Prostate gland (tissue), 2 donors: ENCODE measurements at regions not wholly inside any gene's neighbourhood (a gene's known extent, or its start where the extent isn't known, plus 50 kb on each side); places are given as distances from the start of the nearest gene placed in this dataset.

Experiments used
- DNase-seq: peaks from one replicate; pipeline ENCODE4 v3.0.0-alpha.2; 2019; ENCODE audit warnings: low spot score
- H3K27ac ChIP-seq, 2 donors: fragments of 200-600 bp; sonication (generic); 2 replicates each; pipeline ENCODE4 v1.5.1; 2017 to 2019
- H3K27me3 ChIP-seq: fragments of 200-600 bp; sonication (generic); replicated peaks from 2 replicates; pipeline ENCODE4 v1.5.1; 2019; ENCODE audit not compliant: insufficient read depth
- H3K36me3 ChIP-seq, 2 donors: fragments of 200-600 bp; sonication (generic); 1 replicate in 1 of 2; 2 replicates in 1 of 2; pipeline versions ENCODE4 v1.5.1 to v1.8.1; 2017 to 2019
- H3K4me1 ChIP-seq: fragments of 200-600 bp; sonication (generic); replicated peaks from 2 replicates; pipeline ENCODE4 v1.5.1; 2019
- H3K4me3 ChIP-seq, 2 donors: fragments of 200-600 bp; sonication (generic); 2 replicates each; pipeline ENCODE4 v1.5.1; 2017 to 2019
- H3K9me3 ChIP-seq: fragments of 200-600 bp; sonication (generic); 2 replicates; pipeline ENCODE4 v1.5.1; 2017
- CTCF ChIP-seq, 4 experiments: fragments of 200-600 bp in 2 of 4; fragments of 450-650 bp in 2 of 4; sonication (generic) in 2 of 4; IDR thresholded peaks; 1 replicate in 3 of 4; 2 replicates in 1 of 4; pipeline ENCODE4 v1.5.1; 2016 to 2019; ENCODE audit warnings: antibody characterized with exemption in 4 of 4, mild to moderate bottlenecking in 2 of 4, moderate library complexity in 2 of 4
- POLR2A ChIP-seq: fragments of 450-650 bp; IDR thresholded peaks from one replicate; pipeline ENCODE4 v1.6.1; 2016; ENCODE audit warnings: antibody characterized with exemption, mild to moderate bottlenecking
- POLR2AphosphoS5 ChIP-seq: sonication (generic); formaldehyde crosslinking; IDR thresholded peaks from one replicate; pipeline ENCODE4 v1.6.1; 2017; ENCODE audit warnings: antibody characterized with exemption
- WGBS: methylation state at CpG from one replicate; pipeline ENCODE4 v1.1.5; 2018; 5-methylcytosine and 5-hydroxymethylcytosine counted together
- intact Hi-C: fragments of 100-400 bp; cut with DNase I; formaldehyde crosslinking; loops from one replicate; pipeline ENCODE4 v1.14.2; 2022

GRCh38 chr4:29311247-29311646, 1408.9 kb upstream of the PCDH7 start:
- no peaks in the 10 kb centered on the region for H3K27me3 ChIP-seq
- no peak for DNase-seq
- H3K36me3 ChIP-seq, result no peaks in the 10 kb centered on the region
- H3K4me3 ChIP-seq, result no peak overlapping the region
- no peaks in the 10 kb centered on the region for H3K4me1 ChIP-seq
- intact Hi-C loops, result no loop called here
- no peak overlapping the region for H3K27ac ChIP-seq
- H3K9me3 ChIP-seq, result no peaks in the 10 kb centered on the region
- no peak for TF ChIP-seq POLR2AphosphoS5
- TF ChIP-seq POLR2A, result no peak
- no peak for TF ChIP-seq CTCF (IDR thresholded peaks at IDR 0.05)
- 56% methylated on average over 1 of the region's 1 CpG for WGBS

GRCh38 chr4:29319663-29320340, 1400.4 kb upstream of the PCDH7 start:
- no peak for DNase-seq
- no peaks in the 10 kb centered on the region for H3K36me3 ChIP-seq
- H3K4me1 ChIP-seq, result no peaks in the 10 kb centered on the region
- no peaks in the 10 kb centered on the region for H3K27me3 ChIP-seq
- no peak overlapping the region for H3K4me3 ChIP-seq
- TF ChIP-seq POLR2A, result no peak
- 88% methylated on average over 2 of the region's 2 CpGs for WGBS
- H3K9me3 ChIP-seq, result no peaks in the 10 kb centered on the region
- no peak overlapping the region for H3K27ac ChIP-seq
- intact Hi-C loops, result no loop called here

GRCh38 chr4:29320947-29321620, 1399.1 kb upstream of the PCDH7 start:
- no peaks in the 10 kb centered on the region for H3K36me3 ChIP-seq
- 33% methylated on average over 6 of the region's 6 CpGs for WGBS
- no peaks in the 10 kb centered on the region for H3K27me3 ChIP-seq
- DNase-seq, result no peak
- H3K9me3 ChIP-seq, result no peaks in the 10 kb centered on the region
- no peak overlapping the region for H3K27ac ChIP-seq
- intact Hi-C loops, result no loop called here
- no peaks in the 10 kb centered on the region for H3K4me1 ChIP-seq
- no peak overlapping the region for H3K4me3 ChIP-seq
- TF ChIP-seq POLR2A, result no peak
- no peak for TF ChIP-seq CTCF (IDR thresholded peaks at IDR 0.05)
- TF ChIP-seq POLR2AphosphoS5, result no peak

GRCh38 chr4:29326004-29326403, 1394.2 kb upstream of the PCDH7 start:
- TF ChIP-seq POLR2AphosphoS5 (no peak), CTCF (IDR thresholded peaks at IDR 0.05) (no peak), POLR2A (no peak)
- H3K9me3 ChIP-seq, result no peaks in the 10 kb centered on the region
- WGBS, result 96% methylated on average over 2 of the region's 2 CpGs
- H3K27ac ChIP-seq, result no peak overlapping the region
- H3K4me3 ChIP-seq, result no peak overlapping the region
- no peaks in the 10 kb centered on the region for H3K36me3 ChIP-seq
- intact Hi-C loops, result no loop called here
- no peaks in the 10 kb centered on the region for H3K4me1 ChIP-seq
- H3K27me3 ChIP-seq, result no peaks in the 10 kb centered on the region
- no peak for DNase-seq

- no peaks in the 10 kb centered on the region for H3K9me3 ChIP-seq
- H3K36me3 ChIP-seq, result no peaks in the 10 kb centered on the region
- no peak overlapping the region for H3K27ac ChIP-seq
- no peaks in the 10 kb centered on the region for H3K27me3 ChIP-seq
- 71% methylated on average over 2 of the region's 2 CpGs for WGBS
- TF ChIP-seq POLR2A (no peak), CTCF (IDR thresholded peaks at IDR 0.05) (no peak), POLR2AphosphoS5 (no peak)
- no peak for DNase-seq
- no peaks in the 10 kb centered on the region for H3K4me1 ChIP-seq
- intact Hi-C loops, result no loop called here
- H3K4me3 ChIP-seq, result no peak overlapping the region
These were observed 1393.4 kb upstream of the PCDH7 start for GRCh38 chr4:29326816-29327215.
